NCI-H2081 (cell line): ENCODE measurements at regions not wholly inside any gene's neighbourhood (a gene's known extent, or its start where the extent isn't known, plus 50 kb on each side); places are given as distances from the start of the nearest gene placed in this dataset.

ENCODE experiments used
- DNase-seq, 2 experiments: peaks; one replicate each; lab custom pipeline; 2025; lab: John Stamatoyannopoulos, UW

DNA sequence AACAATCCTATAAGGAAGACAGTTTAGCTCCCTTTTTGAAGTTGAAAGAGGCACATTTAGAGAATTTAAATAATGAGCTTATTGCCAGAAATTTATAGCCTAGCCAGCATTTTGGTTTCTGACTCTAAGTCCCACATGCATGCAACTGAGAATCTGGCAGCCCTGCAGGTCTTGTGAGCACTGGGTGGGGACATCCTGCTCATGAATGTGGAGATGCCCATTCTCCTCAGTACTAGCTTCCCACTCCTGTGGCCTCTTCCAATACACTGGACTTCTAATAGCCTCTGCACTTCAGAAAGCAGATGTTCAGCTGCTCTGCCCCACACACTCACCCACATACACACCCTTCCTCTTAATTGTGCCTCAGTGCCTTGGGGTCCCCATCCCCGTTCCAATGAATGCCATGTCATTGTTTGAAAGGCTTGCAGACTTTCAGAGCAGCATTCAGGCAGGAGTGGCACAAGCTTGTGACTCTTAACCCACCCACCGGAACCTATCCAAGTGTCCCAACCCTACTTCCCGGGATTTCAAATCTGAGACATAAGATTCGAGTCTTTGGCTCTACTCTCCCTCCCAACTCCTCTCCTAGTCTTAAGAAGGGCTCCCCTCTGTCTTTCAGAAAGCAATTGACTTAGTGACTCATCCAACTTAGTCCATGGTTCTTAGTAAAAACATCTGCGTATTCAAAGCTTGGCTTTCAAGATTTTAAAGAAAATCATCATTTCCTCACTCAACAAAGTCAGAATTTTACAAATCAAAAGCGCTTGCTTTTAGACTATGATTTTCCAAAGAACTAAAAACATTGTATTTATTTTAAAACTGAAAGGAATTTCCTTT is 80.0 kb upstream of the FREM2 start:
- DNase-seq: no peak

DNA sequence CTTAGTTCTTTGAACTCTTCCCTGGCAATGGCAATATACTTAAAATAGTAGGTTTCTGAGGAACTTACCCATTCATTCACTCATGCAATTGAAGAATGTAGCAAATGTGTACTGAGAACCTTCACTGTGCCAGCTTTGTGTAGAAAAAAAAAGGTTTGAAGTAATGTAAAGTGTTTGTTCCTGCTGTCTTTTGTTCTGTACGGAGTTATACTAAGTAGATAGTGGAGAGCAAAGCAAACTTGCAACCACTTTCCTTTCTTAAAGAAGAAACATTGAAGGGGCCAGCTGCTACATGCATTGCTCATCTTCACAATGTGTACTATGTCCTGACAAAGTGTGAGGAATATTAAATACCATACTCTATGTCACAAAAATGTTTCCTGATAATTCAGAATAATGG is 68.9 kb upstream of the FREM2 start:
- no peak for DNase-seq

DNA sequence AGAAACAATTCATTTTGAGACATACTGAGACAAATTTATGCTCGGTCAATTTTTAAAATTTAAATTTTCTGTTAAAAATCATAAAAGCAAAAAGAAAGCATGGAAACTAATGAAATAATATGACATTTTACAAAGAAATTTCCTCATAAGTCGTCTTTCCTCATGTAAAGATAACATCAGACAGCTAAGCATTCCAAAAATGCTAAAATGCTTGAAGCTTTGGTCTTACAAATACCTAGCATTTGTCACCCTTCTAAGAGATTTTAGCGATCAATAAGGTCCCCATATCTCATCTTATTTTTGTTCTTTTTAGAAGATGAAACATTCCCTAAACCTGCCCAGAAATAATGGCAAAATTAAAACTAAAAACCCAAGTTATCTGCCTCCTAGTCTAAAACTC is 68.5 kb upstream of the FREM2 start:
- DNase-seq: no peak

DNA sequence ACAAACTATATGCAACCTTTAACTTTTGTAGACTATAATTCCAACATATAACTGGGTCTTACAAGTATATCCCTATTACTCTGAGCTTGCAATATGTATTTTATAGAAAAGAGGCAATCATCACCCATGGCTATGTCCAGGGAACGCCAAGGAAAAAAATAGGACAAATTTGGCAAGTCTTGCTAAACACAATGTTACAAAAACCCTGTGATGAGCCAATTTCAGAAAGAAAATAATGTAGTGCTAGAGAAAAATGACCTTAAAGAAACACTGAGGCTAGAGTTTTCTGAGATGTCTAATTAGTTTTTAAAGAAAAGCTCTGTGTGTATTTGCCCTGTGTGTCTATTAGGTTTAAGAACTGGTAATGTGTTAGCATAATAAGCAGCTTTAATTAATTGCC is 68.0 kb upstream of the FREM2 start:
- DNase-seq: no peak

DNA sequence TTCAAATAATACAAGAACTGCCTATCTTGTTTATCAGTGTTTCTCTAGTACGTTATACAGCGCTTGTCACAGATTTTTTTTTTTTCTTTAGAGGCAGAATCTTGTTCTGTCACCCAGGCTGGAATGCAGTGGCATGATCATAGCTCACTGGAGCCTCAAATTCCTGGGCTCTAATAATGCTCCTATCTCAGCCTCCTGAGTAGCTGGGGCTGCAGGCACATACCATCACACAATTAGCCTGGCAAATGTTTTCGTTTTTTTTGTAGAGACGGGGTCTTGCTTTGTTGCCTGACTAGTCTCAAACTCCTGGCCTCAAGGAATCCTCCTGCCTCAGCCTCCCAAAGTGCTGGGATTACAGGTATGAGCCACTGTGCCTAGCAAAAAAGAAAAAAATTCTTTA is 66.0 kb upstream of the FREM2 start:
- no peak for DNase-seq

DNA sequence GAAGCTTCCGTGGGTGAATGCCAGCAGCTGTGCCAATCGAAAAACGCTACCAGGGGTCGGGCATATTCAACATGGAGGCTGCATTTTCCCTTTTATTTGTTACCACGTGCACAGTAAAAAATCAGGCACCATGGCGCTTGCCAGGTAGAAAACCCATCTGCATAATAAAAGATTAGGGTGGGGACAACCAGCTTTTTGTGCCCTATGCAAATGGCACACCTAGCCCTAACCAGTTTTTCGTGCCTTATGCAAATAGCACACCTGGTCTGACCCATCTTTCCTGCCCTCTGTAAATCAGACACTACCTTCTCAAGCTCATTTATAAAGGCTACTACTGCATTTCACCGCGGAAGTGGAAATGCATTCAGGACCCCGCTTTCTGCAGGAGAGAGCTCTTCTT is 62.1 kb upstream of the FREM2 start:
- peak; percentile 22 to 30 for DNase-seq

DNA sequence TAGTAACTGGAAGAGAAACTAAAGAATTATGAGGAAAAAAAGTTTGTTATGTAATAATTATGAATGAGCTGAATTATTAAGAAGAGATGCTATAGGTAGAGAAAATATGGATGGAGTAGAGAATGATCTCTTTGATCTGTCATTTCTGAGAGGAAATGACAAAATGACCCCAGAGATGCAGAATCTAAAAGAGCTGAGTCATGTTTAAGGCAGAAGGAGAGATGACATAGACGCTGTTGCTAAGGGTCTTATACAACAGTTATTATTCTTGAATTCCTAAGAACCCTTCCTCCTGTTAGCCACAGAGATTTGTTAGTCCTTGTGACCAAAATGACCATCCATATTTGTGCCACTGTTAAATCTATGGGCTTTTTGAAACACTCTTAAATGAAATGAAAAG is 58.3 kb upstream of the FREM2 start:
- no peak for DNase-seq

DNA sequence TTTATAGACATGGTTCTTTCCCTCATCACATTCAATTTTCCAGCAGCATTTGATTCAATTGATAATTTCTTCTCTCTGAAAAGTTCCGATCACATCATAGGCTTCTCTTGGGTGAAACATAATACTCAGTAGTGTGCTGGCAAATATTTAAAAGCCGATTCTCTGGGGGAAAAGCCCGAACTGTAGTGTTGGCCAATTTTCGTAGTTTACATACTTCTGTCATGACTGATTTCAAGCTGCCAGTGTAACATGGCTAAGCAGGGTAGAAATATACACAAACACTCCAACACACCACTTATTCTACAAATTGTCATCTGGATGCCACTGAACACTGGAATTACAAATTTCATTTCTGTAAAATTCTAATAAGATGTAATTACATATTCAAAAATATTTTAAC is 56.1 kb upstream of the FREM2 start:
- no peak for DNase-seq

DNA sequence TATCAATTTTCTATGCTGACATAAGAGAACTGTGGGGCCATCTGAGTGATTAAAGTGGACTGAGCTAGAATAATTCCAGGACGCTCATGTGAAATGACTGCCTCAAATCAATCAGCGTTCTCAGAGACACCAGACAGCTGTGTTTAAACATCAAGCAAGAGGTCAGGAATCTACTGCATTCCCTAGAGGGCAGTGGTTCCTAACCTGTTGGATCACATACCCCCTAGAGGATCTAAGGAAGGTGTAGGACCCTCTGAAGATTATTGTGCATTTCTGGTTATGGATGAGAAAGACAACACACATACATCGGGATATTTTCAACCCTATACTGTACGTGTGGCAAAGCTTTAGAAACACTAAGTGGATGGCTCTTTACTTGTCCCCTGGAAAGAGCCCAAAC is 51.8 kb upstream of the FREM2 start:
- DNase-seq: no peak

DNA sequence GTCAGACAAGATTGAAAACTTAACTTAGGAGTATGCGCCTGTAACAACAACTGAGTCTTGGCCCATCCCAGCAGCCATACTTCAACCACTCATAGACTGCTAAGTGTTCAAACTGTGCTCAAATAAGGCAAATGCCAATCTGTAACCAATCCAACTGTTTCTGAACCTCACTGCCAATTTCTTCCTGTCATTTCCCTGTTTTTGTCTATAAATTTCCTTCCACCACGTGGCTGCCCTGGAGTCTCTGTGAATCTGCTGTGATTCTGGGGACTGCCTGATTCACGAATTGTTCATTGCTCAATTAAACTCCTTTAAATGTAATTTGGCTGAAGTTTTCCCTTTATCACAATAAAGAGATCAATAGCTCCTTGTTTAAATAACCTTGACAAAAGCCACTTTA is 50.8 kb upstream of the FREM2 start:
- DNase-seq: peak in 1 of 2 experiments; percentile 21

DNA sequence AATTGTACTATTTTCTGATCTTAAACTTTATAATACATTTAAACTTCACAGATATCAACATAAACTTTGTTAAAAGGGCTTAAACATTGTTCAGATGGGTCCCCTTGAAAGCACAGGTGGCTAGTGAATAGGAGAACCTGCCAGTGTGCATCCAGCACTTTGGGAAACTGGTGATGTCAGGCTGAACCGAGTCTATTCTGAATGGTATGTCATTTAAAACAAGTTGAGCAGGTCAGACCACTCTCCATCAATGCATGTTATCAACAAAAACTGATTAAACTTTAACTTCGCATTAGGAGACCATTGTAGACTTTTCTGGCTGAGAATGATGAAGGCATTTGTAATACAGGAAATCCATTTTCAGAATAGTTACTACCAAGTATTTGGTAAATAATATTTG is 50.1 kb upstream of the FREM2 start:
- DNase-seq: peak in 1 of 2 experiments; percentile 19
